HG02588 (cell line): ENCODE measurements at regions not wholly inside any gene's neighbourhood (a gene's known extent, or its start where the extent isn't known, plus 50 kb on each side); places are given as distances from the start of the nearest gene placed in this dataset.

ENCODE experiments used
- ATAC-seq: cut with Tn5 transposase; IDR thresholded peaks from one replicate; pipeline ENCODE4 v1.9.1; 2021; ENCODE audit warnings: mild to moderate bottlenecking, moderate library complexity; ENCODE audit not compliant: unreplicated experiment

DNA sequence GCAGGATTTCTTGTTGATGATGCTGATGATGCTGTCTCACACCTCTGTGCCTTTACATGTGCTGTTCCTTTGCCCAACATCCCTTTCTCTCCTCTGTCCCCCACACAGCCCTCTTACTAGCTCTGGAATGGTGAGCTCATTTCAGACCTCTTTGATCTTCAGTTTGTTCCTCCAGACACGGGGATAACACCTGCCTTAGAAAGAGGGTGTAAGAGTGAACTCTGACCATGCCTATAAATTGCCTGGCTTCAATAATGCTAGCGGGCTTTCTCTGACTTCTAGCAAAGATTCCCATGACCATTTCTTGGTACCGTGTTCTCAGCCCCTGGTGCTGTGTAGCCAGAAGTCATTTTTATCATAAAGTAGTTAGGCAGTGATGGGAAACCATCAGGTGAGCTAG lies 55.9 kb upstream of the DRD2 start:
- ATAC-seq = no peak

GRCh38 chr11:113529606-113530005 lies 54.4 kb upstream of the DRD2 start:
- no peak for ATAC-seq

DNA sequence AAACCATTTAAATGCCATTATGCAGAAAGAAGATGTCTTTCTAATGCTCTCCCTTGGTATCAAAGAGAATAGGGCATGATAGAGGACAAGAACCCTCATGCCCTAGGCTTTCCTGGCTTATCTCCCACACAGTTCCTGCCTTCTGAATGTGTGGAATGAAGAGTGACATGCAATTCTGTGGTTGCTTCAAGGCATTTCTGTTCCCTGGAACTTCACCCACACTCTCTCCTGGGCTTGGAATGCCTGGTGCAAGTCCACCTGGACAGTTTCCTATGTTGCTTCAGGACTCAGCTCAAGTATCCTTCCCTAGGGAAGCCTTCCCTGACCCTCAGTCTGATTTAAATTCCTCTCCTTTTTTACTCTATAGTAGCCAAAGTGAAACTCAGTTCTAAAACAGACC lies 53.8 kb upstream of the DRD2 start:
- ATAC-seq = no peak

- no peak for ATAC-seq
Observed at GRCh38 chr11:113526521-113526920, 51.3 kb upstream of the DRD2 start.
